ENCODE measurements at regions not wholly inside any gene's neighbourhood (a gene's known extent, or its start where the extent isn't known, plus 50 kb on each side); places are given as distances from the start of the nearest gene placed in this dataset.

DNA sequence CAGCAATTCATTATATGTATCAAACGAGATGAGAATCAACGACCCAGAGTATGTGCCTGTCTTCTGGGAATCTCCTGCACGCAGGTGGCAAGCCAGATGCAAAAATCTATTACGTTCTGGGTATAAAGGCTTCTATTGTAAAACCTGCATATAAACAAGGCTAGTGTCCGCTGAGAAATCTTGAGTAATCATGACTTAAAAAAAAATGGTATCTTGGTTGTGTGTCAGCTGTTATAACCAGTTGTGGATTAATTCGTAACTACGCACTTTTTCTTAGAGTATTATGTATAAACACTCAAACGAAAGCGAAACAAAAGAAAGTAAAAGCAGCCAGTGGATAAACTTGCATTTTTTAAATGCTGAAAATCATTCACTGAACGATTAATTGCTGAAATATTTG lies 509.1 kb downstream of the RSL24D1 start:
- no peaks in the 10 kb centered on the region for H3K4me1 ChIP-seq
- H3K27me3 ChIP-seq, result no peaks in the 10 kb centered on the region
- no peak for DNase-seq
- TF ChIP-seq, protein P1, sequence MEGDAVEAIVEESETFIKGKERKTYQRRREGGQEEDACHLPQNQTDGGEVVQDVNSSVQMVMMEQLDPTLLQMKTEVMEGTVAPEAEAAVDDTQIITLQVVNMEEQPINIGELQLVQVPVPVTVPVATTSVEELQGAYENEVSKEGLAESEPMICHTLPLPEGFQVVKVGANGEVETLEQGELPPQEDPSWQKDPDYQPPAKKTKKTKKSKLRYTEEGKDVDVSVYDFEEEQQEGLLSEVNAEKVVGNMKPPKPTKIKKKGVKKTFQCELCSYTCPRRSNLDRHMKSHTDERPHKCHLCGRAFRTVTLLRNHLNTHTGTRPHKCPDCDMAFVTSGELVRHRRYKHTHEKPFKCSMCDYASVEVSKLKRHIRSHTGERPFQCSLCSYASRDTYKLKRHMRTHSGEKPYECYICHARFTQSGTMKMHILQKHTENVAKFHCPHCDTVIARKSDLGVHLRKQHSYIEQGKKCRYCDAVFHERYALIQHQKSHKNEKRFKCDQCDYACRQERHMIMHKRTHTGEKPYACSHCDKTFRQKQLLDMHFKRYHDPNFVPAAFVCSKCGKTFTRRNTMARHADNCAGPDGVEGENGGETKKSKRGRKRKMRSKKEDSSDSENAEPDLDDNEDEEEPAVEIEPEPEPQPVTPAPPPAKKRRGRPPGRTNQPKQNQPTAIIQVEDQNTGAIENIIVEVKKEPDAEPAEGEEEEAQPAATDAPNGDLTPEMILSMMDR (IDR thresholded peaks at IDR 0.05; ENCODE audit: low read depth, low read length), result no peak
- H3K4me3 ChIP-seq (ENCODE audit: low read depth, low read length), result no peak overlapping the region
- H3K9me3 ChIP-seq, result no peaks in the 10 kb centered on the region
- H3K36me3 ChIP-seq, result no peaks in the 10 kb centered on the region
